ENCODE measurements at regions not wholly inside any gene's neighbourhood (a gene's known extent, or its start where the extent isn't known, plus 50 kb on each side); places are given as distances from the start of the nearest gene placed in this dataset.
"Not testable (repeated sequence)": the region's sequence is repeated elsewhere in the genome, so short reads cannot be mapped to it uniquely, and the experiment has no call there.

- intact Hi-C loops (cut with micrococcal nuclease); H4K20me1 ChIP-seq (ENCODE audit: insufficient read depth, low read length); CTCF ChIA-PET; H2AK9ac ChIP-seq (replicated peaks; ENCODE audit: low read depth, low read length, poor library complexity); DNase-seq; H4K5ac ChIP-seq (ENCODE audit: low read depth, low read length); dilution Hi-C loops (cut with HindIII; ENCODE audit: low sequenced_read_pairs, unreplicated experiment); H2BK5ac ChIP-seq (ENCODE audit: low read depth, low read length, poor library complexity, severe bottlenecking); H3K36me3 ChIP-seq (ENCODE audit: control insufficient read depth, insufficient read depth, low read length); H3K9me3 ChIP-seq (ENCODE audit: control insufficient read depth, insufficient read depth, low read length); H3K9ac ChIP-seq (ENCODE audit: low read depth, low read length); POLR2A ChIA-PET (ENCODE audit: unreplicated experiment); H3K4ac ChIP-seq (ENCODE audit: low read depth, low read length); H3K27ac ChIP-seq (ENCODE audit: insufficient read depth, low read length); H3K4me1 ChIP-seq (ENCODE audit: control insufficient read depth, insufficient read depth, low read length); H4K8ac ChIP-seq (ENCODE audit: low read depth in 2 of 2, low read length in 2 of 2); in situ Hi-C loops (cut with MboI; ENCODE audit: low sequenced_read_pairs); H4K91ac ChIP-seq (ENCODE audit: insufficient read depth, low read depth, low read length); H3K18ac ChIP-seq (ENCODE audit: low read depth, low read length); H3K9me1 ChIP-seq (ENCODE audit: insufficient read depth, low read length); H3K56ac ChIP-seq (ENCODE audit: extremely low read depth, insufficient read depth, low read length); H3K79me1 ChIP-seq (ENCODE audit: low read depth in 1 of 2, low read length in 2 of 2); H2AK5ac ChIP-seq (ENCODE audit: low read depth, low read length); H3K27me3 ChIP-seq (ENCODE audit: control insufficient read depth, insufficient read depth, low read length); ATAC-seq (ENCODE audit: low read depth); H3K4me2 ChIP-seq (ENCODE audit: low read depth, low read length); H3K14ac ChIP-seq (replicated peaks; ENCODE audit: low read depth, low read length); H3K4me3 ChIP-seq (ENCODE audit: insufficient read depth, low read depth, low read length); H2AFZ ChIP-seq (replicated peaks; ENCODE audit: low read length, poor library complexity); H2BK15ac ChIP-seq (ENCODE audit: low read depth, low read length); H3K23ac ChIP-seq (ENCODE audit: low read depth, low read length); H2BK20ac ChIP-seq (ENCODE audit: low read depth, low read length); H2BK120ac ChIP-seq (ENCODE audit: low read depth, low read length): not testable (repeated sequence)
- BruUV-seq (replicated peaks) = TSS peak; percentile 33
- no CpG with 5 or more reads among the region's 7 CpGs for WGBS, 2 experiments (ENCODE audit: extremely low coverage in 2 of 2, insufficient read length in 1 of 2)
These were observed 144.7 kb upstream of the CRYM start for GRCh38 chr16:21422824-21423223.

DNA sequence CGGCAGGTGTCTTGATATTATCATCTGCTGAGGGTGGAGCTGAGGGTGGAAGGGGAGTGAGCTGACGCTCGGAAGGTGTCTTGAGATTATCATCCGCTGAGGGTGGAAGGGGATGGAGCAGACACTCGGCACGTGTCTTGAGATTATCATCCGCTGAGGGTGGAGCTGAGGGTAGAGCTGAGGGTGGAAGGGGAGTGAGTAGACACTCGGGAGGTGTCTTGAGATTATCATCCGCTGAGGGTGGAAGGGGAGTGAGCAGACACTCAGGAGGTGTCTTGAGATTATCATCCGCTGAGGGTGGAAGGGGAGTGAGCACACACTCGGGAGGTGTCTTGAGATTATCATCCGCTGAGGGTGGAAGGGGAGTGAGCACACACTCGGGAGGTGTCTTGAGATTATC is 126.6 kb upstream of the CRYM start:
- H3K56ac ChIP-seq (ENCODE audit: extremely low read depth, insufficient read depth, low read length); H3K9me1 ChIP-seq (ENCODE audit: insufficient read depth, low read length); H3K79me1 ChIP-seq (ENCODE audit: low read depth in 1 of 2, low read length in 2 of 2); CTCF ChIA-PET; H3K27me3 ChIP-seq (ENCODE audit: control insufficient read depth, insufficient read depth, low read length); H2BK120ac ChIP-seq (ENCODE audit: low read depth, low read length); H4K8ac ChIP-seq (ENCODE audit: low read depth in 2 of 2, low read length in 2 of 2); H4K91ac ChIP-seq (ENCODE audit: insufficient read depth, low read depth, low read length); H3K23ac ChIP-seq (ENCODE audit: low read depth, low read length); H4K20me1 ChIP-seq (ENCODE audit: insufficient read depth, low read length); H2BK5ac ChIP-seq (ENCODE audit: low read depth, low read length, poor library complexity, severe bottlenecking); H3K14ac ChIP-seq (replicated peaks; ENCODE audit: low read depth, low read length); H3K9me3 ChIP-seq (ENCODE audit: control insufficient read depth, insufficient read depth, low read length); H2AFZ ChIP-seq (replicated peaks; ENCODE audit: low read length, poor library complexity); in situ Hi-C loops (cut with MboI; ENCODE audit: low sequenced_read_pairs); H3K18ac ChIP-seq (ENCODE audit: low read depth, low read length); H4K5ac ChIP-seq (ENCODE audit: low read depth, low read length); H3K36me3 ChIP-seq (ENCODE audit: control insufficient read depth, insufficient read depth, low read length); intact Hi-C loops (cut with micrococcal nuclease); H2BK20ac ChIP-seq (ENCODE audit: low read depth, low read length); DNase-seq; H3K9ac ChIP-seq (ENCODE audit: low read depth, low read length); H3K4me3 ChIP-seq (ENCODE audit: insufficient read depth, low read depth, low read length); H3K4ac ChIP-seq (ENCODE audit: low read depth, low read length); H3K27ac ChIP-seq (ENCODE audit: insufficient read depth, low read length); POLR2A ChIA-PET (ENCODE audit: unreplicated experiment); H2AK9ac ChIP-seq (replicated peaks; ENCODE audit: low read depth, low read length, poor library complexity); dilution Hi-C loops (cut with HindIII; ENCODE audit: low sequenced_read_pairs, unreplicated experiment); H3K4me1 ChIP-seq (ENCODE audit: control insufficient read depth, insufficient read depth, low read length); H2BK15ac ChIP-seq (ENCODE audit: low read depth, low read length); ATAC-seq (ENCODE audit: low read depth); H2AK5ac ChIP-seq (ENCODE audit: low read depth, low read length); H3K4me2 ChIP-seq (ENCODE audit: low read depth, low read length): not testable (repeated sequence)
- BruUV-seq (replicated peaks) = TSS peak; percentile 38
- no CpG with 5 or more reads among the region's 13 CpGs for WGBS, 2 experiments (ENCODE audit: extremely low coverage in 2 of 2, insufficient read length in 1 of 2)
